ENCODE measurements at regions not wholly inside any gene's neighbourhood (a gene's known extent, or its start where the extent isn't known, plus 50 kb on each side); places are given as distances from the start of the nearest gene placed in this dataset.

DNA sequence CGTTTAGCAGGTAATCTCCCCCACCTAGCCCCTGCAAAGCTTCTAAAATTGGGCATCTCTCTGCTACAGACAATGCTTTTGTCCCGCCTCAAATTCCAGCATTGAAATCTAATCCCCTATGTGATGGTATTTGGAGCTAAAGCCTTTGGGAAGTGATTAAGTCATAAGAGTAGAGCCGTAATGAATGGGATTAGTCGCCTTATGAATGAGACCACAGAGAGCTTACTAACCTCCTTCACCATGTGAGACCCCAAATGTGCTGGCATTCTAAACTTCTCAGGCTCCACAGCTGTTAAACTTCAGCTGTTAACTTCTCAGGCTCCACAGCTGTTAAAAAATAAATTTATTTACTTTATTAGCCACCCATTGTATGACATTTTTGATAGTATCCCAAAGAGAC lies 374.2 kb upstream of the BCHE start:
- no peak for DNase-seq (ENCODE audit: low spot score)

DNA sequence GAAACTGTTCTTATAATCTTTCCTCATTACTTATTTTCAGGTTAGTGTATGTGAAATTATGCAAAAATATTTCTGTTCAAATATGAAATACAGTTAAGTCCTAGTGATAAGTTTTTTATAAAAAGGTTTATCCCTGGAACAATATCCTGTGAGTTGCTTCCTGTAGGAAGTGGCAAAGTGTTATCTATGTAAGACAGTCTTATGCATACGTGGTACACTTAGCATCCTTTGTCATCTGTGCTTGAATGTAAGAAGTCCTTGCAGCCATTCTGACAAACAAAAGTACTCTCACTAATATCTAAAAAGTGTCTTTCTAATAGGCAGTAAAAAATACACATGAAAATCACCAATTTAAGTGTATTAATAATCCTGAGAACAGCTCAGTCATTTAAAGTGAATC lies 372.5 kb upstream of the BCHE start:
- DNase-seq (ENCODE audit: low spot score), result no peak

DNA sequence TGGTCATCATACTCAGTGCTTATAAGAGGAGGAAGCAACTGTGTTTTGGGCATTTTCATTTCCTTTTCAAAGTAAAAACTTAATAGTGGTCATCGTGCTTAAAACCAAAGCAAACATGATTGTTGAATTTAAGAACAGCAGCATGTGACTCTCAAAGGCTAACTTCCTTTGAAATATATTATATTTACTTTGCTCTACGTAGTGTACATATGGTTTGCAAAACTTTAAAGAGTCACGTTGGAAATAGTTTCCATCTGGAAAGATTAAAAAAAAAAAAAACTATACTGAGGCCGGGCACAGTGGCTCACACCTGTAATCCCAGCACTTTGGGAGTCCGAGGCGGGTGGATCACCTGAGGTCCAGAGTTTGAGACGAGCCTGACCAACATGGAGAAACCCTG lies 367.9 kb upstream of the BCHE start:
- DNase-seq (ENCODE audit: low spot score), result no peak

DNA sequence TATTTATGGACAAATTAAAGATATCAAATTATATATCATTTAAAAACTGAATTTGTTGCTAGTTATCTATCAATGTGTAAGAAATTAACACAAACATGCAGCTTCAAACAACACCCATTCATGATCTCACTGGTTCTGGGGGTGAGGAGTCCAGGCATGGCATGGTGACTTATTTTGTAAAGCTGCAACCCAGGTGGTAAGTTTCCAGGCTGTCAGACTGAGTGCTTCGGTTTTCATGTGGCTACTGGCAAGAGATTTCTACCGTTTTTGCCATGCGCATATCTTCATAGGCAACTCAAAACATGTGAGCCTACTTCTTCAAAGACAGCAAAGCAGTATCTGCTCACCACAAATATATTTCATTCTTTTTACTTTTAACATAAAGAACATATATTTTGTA lies 364.3 kb upstream of the BCHE start:
- DNase-seq (ENCODE audit: low spot score), result no peak

DNA sequence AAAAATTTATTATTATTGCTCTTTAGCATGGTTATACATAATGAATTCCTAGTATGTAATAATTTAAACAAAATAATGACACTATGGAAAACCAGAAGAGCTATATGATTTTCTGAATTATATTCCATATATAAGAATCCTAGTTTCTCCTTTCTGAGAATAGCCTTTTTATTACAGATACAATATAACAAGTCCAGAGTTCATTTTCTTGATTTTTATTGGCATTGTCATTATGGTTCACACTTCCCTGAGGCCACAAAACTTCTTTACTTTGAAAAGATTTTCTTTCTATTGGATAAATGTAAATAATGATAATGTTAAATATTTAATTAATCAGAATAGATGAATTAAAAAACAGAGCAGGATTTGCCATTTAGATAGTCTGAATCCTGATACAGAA lies 362.3 kb upstream of the BCHE start:
- no peak for DNase-seq (ENCODE audit: low spot score)

DNA sequence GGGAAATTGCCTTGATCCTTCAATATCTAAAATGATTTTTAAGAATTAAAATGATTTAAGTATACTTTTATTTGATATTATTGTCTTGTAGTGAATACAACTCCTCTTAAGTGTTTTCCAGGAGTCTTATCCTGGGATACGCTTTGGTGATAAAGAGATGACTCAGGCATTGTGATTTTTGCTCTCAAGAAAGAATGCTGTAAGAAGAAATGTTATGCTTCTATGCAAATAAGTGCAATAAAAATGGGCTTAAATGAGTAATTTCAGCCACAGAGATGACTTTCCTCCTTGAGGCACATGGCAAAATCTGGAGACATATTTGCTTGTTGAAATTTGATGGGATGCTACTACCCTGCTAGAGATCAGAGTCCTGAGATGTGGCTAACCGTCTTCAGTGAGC lies 358.6 kb upstream of the BCHE start:
- no peak for DNase-seq (ENCODE audit: low spot score)

DNA sequence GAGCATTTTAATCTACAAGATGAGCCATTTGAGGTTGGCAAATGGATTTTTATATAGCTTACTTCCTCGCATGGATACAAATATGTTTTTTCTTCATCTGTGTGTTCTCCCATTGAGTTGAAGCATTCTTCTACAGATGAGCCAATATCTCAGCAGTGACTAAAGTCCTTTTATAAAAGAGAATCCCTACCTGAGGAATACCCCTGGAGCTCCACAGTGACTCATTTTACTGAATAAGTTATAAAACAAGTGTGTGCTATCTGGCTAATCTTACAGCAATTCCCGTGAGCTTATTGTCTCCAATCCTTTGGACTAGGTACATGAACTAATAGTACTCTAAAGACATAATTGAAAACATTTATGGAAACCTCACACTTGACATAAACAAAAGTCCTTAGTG lies 354.2 kb upstream of the BCHE start:
- no peak for DNase-seq (ENCODE audit: low spot score)

DNA sequence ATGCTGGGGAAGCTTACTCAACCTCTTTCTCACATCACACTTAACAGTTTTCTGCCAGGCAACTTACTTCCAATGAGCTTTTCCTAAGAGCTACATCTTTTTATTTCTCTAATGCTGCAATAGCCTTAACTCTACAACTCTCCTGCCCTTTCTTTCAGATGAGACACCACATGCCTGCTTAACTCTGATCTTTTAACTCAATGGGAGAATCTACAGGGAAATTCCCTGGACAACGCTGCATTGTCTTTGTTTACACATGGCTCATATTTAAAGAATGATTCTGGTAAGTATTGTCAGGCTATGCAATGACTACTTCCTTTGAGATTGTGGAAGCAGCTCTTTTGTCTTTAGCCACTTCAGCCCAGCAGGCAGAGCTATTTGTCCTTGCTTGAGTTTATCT lies 353.1 kb upstream of the BCHE start:
- DNase-seq (ENCODE audit: low spot score), result peak; percentile 67

DNA sequence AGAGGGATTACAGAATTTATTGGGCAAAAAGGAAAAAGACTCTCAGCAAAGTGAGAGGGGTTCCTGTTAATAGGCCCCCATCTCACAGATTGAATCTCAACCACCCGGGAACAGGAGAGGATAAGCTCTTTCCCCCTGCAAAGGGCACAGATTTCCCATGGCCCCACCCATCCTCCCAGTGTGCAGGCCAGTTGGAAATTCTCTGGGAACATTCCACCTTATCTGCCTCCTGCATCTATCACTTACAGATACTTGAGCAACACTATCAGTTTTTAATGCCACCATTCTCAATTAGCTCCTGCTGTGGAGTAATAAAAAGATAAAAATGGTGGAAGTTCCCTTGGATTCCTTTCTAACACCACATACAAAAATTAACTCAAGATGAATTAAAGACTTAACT lies 350.0 kb upstream of the BCHE start:
- no peak for DNase-seq (ENCODE audit: low spot score)

DNA sequence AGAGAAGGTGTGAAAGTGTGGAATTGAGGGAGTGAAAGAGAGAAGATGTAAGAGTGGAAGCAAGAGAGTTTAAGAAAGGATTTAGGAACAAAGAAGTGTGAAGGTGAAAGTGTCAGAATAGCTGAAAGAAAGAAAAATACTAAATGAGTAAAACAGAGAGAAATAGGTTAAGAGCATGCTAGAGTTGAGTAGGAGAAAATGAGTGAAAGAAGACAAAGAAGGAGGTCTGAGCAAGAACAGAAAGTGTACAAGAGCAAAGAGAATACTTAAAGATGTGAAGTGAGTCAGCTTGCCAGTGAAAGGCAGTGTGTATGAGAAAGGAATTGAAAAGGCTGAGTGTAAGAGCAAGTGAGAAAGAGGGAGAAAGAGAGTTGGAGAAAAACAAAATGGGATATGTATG lies 348.8 kb upstream of the BCHE start:
- DNase-seq (ENCODE audit: low spot score), result no peak

DNA sequence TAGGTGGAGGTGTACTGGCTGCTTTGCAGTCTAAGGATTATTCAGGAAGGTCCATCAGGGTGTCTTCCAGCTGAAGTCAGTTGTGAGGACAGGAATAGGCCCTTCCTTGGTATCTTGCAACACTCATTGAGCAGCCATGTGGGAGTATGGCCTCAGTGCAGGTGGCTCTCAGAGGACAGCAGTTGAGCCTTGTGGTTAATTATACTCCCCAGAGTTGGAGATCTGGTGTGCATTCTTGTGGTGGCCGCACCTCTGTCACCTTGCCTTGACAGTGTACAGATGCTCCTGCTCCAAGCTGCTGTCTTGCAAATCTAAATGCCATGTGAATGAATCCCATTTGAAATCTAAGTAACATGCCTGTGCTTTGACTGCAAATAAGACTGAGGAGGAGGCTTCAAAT lies 339.9 kb upstream of the BCHE start:
- DNase-seq (ENCODE audit: low spot score), result peak; percentile 10

DNA sequence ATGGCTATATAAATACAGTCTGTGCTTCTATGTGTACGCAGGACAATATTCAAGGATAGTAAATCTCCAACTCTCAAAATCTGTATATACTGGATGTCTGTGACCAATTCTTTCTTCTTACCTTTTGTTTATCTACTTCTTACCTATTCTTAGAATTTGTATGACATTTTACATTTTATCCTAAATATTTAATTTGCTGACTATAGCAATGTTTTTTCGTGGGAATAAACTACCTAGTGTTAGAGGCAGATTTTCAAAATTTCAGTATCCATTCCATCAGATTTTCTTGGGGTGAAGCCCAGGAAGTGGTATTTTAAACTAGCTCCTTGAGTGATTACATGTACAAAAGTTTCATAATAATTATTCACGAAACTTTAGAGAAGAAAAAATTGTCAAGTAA lies 334.5 kb upstream of the BCHE start:
- DNase-seq (ENCODE audit: low spot score), result no peak

DNA sequence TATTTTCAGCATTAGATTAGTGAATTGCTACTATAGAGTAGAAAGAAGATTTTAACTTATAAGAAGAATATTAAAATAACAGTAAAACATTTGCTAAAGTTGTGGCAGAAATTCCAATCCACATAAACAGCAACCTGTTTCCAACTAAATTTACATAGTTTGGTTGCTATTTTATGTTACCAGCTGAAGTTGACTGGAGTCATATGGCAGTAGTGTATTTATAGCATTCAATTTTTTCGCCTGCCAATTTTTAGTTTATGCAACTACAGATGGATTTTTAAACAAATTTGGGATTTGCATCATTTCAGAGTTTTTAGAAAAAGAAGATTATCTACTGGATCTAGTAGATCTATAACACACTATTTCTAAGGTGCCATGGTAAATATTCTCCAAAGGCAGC lies 332.5 kb upstream of the BCHE start:
- DNase-seq (ENCODE audit: low spot score), result no peak

DNA sequence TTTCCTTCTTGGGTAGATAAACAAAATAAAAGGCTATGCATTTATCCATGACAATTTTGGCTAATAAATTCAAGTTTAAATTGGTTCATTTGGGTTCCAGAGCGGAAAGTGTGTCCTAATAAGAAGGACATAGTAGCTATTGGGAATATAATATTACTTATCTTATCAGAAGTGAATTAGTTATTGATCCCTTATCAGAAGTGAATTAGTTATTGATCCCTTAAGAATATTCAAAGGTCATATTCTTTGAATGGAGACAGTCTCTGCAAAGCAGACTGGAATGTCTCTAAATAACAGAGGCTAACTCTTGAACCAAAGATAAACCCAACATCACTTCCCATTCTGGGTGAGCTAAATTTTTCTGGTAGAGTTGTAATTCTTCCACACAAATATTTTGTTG lies 290.7 kb upstream of the BCHE start:
- no peak for DNase-seq (ENCODE audit: low spot score)

DNA sequence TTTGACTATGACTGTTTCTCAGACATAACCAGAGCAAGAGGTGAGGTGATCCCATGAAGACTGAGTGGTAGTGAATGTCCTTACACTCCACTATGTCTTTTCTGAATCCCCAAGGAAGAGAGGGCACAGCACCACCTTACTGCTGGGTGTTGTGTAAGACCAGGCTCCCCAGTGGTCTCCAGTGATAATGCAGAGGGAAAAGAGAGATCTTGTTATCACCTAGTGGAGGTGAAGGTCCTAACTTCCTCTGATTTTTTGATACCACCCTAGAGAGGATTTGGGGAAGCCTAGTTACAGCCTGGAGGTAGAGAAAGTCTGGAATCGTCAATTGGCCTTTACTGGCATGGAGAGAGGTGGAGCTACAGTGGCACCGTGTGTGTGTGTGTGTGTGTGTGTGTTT lies 288.0 kb upstream of the BCHE start:
- DNase-seq (ENCODE audit: low spot score), result no peak

DNA sequence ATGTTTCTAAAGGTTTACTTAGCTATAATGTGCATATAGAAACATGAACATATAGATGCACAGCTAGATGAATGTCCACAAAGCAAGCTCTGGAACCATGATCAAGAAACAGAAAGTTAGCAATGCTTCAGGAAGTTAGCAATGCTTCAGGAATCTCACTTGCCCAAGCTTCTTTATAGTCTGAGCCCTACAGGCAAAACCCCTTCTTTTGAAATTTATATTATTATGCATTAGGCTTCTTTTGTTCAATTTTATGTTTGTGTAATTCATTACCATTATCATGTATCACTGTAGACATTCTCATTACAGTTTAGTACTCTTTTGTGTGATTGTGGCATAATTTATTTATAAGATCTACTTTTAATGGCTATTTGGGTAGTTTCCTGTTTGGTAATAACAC lies 286.4 kb upstream of the BCHE start:
- DNase-seq (ENCODE audit: low spot score), result peak; percentile 14

DNA sequence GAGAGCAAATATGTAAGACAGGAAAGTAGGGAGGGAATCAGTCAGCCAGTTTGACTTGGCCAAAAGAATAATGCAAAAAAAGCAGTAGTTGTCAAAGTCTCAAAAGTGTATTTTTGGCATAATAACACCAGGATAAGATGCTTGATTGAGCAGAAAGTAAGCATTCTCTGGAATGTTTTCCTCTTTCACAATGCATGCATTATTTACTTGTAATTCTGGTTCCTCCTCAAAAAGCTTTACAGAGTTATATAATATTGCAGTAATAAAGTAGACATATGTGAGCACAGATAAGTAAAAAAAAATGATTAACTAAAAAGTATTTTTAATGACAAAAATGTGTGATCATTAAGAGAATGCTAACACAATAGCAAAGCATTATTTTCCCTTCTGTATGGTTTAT lies 285.9 kb upstream of the BCHE start:
- DNase-seq (ENCODE audit: low spot score), result no peak

DNA sequence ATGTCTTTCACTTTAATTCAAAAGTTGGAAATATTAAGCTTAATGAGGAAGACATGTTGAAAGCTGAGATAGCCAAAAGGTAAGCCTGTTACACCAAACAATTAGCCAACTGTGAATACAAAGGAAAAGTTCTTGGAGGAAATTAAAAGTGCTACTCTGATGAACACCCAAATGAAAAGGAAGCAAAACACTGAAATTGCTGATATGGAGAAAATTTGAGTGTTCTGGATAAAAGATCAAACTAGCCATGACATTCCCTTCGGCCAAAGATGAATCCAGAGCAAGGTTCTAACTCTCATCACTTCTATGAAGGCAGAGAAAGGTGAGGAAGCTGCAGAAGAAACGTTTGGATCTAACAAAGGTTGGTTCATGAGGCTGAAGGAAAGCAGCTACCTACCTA lies 280.8 kb upstream of the BCHE start:
- DNase-seq (ENCODE audit: low spot score), result no peak

DNA sequence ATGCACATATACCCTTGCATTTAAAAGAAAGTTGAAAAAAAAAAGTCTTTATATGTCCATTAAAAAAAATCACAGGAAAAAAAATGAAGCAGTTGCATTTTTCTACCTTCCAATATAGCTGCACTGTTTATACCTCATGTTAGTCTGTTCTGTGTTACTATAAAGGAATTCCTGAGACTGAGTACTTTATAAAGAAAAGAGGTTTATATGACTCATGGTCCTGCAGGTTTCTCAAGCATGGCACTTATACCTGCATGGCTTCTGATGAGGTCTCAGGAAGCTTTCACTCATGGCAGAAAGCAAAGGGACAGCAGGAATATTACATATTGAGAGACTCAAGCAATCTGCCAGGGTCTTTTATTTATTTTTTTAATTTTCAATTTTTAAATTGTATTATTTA lies 277.2 kb upstream of the BCHE start:
- no peak for DNase-seq (ENCODE audit: low spot score)

DNA sequence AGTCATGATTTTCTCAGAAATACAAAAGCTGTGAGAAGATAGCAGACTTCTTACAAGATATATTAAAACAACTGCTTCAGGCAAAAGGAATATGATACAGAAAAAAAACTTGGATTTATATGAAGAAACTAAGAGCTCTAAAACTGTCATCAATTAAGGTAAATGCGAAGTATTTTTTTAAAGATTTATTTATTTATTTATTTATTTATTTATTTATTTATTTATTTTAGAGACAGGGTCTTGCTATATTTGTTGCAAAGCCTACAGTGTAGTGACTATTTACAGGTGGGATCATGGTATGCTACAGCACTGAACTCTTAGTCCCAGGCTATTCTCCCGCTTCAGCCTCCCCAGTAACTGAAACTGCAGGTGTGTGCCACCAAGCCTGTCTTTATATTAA lies 274.3 kb upstream of the BCHE start:
- DNase-seq (ENCODE audit: low spot score), result no peak

DNA sequence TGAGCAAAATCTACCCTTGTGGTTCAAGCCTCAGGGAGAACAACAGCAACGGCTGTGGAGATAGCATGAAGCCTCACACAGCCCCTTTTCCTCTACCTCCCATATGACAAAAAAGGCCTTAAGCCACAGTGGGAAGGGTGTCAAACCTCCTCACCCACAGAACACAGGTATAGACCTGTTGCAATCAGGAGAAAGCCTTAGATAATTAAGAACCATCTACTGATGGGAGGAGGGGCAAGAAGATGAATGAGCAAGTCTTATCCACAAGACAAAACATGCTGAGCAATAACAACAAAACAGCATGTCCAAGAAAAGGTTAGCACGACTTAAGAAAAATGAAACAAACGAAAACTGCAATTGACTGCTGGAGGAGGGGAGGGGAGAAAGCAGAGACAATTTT lies 272.9 kb upstream of the BCHE start:
- DNase-seq (ENCODE audit: low spot score), result no peak

DNA sequence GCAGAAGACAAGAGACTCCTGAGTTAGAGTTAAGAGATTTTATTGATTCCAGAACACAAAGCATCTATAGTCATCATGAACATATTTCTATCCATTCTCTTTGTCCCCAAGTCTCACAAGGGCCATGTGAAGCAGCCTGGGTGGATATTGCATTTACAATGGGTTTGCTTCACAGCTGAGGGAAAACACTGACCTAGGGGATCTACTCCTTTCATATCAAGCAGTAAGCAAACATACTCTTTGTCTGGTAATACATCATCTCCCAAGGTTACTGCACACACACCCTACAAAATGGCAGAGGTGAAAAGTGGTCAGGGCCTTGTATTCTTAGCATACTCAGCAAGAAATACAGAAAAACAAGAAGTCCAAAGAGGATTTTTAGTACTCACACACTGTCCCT lies 267.7 kb upstream of the BCHE start:
- no peak for DNase-seq (ENCODE audit: low spot score)

DNA sequence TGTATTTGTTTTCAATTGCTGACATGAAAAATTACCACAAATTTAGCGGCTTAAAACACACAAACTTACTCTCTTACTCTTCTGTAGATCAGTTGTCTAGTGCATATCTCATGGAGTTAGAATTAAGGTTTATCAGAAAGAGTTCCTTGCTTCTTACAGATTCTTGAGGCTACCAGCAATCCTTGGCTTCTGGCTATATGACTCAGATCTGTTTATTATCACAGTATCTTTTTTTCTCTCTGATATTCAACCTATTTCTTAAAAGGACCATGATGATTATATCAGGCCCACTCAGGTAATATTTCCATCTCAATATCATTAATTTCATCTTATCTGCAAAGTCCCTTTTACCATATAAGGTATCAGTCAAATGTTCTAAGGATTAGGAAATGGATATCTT lies 263.5 kb upstream of the BCHE start:
- DNase-seq (ENCODE audit: low spot score), result no peak

DNA sequence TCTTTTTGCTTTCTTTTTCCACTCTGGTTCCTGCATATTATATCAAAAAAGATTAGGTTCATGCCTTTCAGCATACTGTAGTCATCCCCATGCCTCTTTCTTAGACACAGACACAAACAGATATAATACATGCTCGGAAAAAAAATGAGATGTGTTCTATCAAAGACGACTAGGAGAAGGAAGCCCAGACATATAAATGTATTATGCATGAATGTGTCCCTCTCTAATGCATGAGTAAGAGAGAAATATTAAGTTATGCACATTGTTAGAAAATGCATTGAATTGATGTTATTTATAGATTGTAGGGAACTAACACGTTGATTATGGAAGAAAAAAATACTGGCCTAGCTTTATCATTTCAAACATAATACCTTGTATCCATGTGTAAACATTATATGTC lies 252.4 kb upstream of the BCHE start:
- no peak for DNase-seq (ENCODE audit: low spot score)

DNA sequence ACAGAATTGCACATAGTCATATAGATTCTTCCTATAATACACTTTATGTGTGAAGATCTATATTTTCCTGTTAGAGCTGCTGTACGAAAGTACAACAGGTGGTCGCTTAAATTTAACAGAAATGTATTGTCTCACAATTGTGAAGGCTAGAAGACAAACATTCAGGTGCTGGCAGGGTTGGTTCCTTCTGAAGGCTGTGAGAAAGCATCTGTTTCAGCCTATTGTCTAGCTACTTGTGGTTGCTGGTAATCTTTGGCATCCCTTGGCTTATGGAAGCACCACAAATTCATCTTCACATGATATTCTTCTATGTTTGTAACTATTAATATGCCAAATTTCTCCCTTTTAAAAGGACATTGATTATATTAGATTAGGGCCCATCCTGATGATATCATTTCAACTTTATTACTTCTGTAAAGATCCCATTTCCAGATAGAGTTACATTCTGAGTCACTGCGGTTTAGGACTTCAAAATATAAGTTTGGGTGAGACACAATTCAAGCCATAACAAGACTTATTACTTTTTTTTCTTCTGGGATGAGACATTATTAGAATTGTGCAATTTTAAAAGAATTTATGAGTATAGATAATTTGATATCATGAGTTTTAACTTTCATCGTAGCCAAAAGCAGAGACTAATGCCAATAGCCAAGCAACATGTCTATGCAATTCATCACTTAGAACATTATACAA lies 248.1 kb upstream of the BCHE start:
- no peak for DNase-seq (ENCODE audit: low spot score)

Data from A172 (cell line).